Activated CD4-positive, alpha-beta T cell treated with anti-CD3 and anti-CD28 coated beads for 36 hours (primary cell): ENCODE measurements at regions not wholly inside any gene's neighbourhood (a gene's known extent, or its start where the extent isn't known, plus 50 kb on each side); places are given as distances from the start of the nearest gene placed in this dataset.

Experiments
- ATAC-seq: fragments of 200-7000 bp; cut with Tn5 transposase; one replicate; pipeline ENCODE4 v1.10.0; 2021; ENCODE audit warnings: mild to moderate bottlenecking, moderate library complexity
- CTCF ChIA-PET: fragments of 350-600 bp; sonication (Branson Sonifier 250); formaldehyde crosslinking; loops from one replicate; lab custom pipeline; 2021; ENCODE audit warnings: antibody characterized with exemption; lab: Charles Lee
- POLR2A ChIA-PET: fragments of 350-600 bp; sonication (Branson Sonifier 250); formaldehyde crosslinking; loops from one replicate; lab custom pipeline; 2021; ENCODE audit warnings: antibody characterized with exemption, inconsistent platforms; lab: Charles Lee
- DNase-seq: peaks from one replicate; pipeline ENCODE4 v3.0.0-alpha.2; 2020
- H3K27ac Mint-ChIP-seq: one replicate; pipeline ENCODE4 v1.8.0; 2021; ENCODE audit warnings: mixed read lengths
- H3K27me3 Mint-ChIP-seq: one replicate; pipeline ENCODE4 v1.8.0; 2021; ENCODE audit warnings: mixed read lengths
- H3K36me3 Mint-ChIP-seq: one replicate; pipeline ENCODE4 v1.8.0; 2021; ENCODE audit warnings: low read depth, mixed read lengths
- H3K4me1 Mint-ChIP-seq: one replicate; pipeline ENCODE4 v1.8.0; 2021; ENCODE audit warnings: mixed read lengths
- H3K4me3 Mint-ChIP-seq: one replicate; pipeline ENCODE4 v1.8.0; 2021; ENCODE audit warnings: mild to moderate bottlenecking, moderate library complexity, mixed read lengths
- H3K9me3 Mint-ChIP-seq: one replicate; pipeline ENCODE4 v1.8.0; 2021; ENCODE audit warnings: low read depth, mixed read lengths
- intact Hi-C, 2 experiments: fragments of 100-400 bp; cut with DNase I in 1 of 2; cut with micrococcal nuclease in 1 of 2; formaldehyde crosslinking; loops; one replicate each; pipeline versions ENCODE4 v1.14.2 to v1.15.1; 2022 to 2024; cut with DNase I, micrococcal nuclease

DNA sequence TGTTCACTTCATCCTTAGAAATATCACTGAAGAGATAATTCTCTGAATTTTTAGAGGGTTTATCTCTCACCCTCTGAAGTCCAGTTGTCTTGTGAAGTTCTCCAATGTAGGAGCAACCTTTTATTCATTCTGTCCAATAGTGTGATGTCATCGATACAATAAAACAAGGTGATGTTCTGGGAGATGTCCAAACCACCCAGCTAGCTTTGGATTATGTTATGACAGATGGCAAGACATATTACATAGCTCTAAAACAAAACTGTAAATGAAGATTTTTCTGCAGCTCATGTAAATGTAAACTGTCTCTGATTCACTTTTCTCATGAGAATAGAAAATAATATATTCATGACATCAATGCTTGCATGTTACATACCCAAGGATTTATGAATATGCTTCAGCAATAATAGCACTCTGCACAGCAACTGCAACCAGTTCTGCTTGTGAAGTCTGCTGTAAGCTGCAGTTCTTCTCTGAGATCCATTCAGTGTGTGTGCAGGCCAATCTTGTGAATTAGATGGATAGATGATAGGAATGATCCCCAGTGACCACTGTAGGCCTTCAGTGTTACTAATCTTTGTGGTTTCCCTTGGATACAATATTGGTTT lies 172.6 kb upstream of the CDH12 start:
- no peaks in the 10 kb centered on the region for H3K4me1 Mint-ChIP-seq
- no peaks in the 10 kb centered on the region for H3K36me3 Mint-ChIP-seq
- H3K4me3 Mint-ChIP-seq: no peak overlapping the region
- CTCF ChIA-PET: no interaction called here
- intact Hi-C loops: no loop called here
- no peaks in the 10 kb centered on the region for H3K27me3 Mint-ChIP-seq
- H3K27ac Mint-ChIP-seq: no peak overlapping the region
- POLR2A ChIA-PET: no interaction called here
- no peaks in the 10 kb centered on the region for H3K9me3 Mint-ChIP-seq
- no peak for DNase-seq
- ATAC-seq: no peak

DNA sequence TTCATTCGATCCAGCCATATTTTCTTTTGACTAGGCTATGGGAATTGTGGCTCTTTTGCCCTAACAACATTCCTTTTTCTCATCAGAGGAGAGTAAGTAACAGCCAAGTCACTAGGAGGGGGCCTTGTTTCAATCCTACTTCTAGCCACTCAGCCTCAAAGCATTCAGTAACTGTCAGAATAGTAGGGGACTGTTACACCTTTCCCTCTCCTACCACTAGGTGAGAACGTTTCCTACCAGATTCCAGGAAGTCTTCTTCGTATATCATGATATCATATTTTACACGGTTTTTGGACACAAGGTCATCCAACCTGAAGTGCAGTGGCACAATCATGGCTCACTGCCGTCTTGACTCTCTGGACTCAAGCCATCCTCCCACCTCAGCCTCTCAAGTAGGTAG lies 171.3 kb upstream of the CDH12 start:
- POLR2A ChIA-PET: no interaction called here

DNA sequence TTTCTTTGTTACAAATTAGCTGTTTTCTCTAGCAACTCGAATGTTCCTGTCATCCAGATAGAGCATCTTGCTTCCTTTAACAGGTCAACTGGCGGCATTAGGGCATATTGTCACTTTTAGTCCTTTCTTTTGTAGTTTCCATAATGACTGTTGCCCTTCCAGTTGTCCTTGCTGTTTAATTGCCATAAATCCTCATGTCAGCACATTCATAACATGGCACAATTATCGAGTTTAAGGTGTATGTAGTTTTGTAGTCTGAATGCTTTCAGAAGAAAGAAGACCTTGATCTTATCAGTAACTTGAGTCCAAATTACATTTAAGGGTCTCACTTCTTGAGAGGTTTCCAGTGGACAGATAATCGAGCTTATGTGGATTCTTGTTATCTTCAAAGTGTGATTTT lies 161.7 kb upstream of the CDH12 start:
- Mint-ChIP-seq H3K9me3 (no peaks in the 10 kb centered on the region), H3K4me1 (peaks cover 14% of the 10 kb centered on the region), H3K27me3 (no peaks in the 10 kb centered on the region), H3K36me3 (no peaks in the 10 kb centered on the region), H3K4me3 (no peak overlapping the region), H3K27ac (no peak overlapping the region)
- DNase-seq (no peak), ATAC-seq (no peak)
- ChIA-PET POLR2A (no interaction called here), CTCF (no interaction called here)
- intact Hi-C loops: no loop called here

More for the DNA sequence above, 171.3 kb upstream of the CDH12 start:
- Mint-ChIP-seq H3K27ac (no peak overlapping the region), H3K27me3 (no peaks in the 10 kb centered on the region), H3K4me3 (no peak overlapping the region), H3K36me3 (no peaks in the 10 kb centered on the region), H3K9me3 (no peaks in the 10 kb centered on the region), H3K4me1 (no peaks in the 10 kb centered on the region)
- ATAC-seq: no peak
- CTCF ChIA-PET: no interaction called here
- no peak for DNase-seq
- intact Hi-C loops: no loop called here

DNA sequence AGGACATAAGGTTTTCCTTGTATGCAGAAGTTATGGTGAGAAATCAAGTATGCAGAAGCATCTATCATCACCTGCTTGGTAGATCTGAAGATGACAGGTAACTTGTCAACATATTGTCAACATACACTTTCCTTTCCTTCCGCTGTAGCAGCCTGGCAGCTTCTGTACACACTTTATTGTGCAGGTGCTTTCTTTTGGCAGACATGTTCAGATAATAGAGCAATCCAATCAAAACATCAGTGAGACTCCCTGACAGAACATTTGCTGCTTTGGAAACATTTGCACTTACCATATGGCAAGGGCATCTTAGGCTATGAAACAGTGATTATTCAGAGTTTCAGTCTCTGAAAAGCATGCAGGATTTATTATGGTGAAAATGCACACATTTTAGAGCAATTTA lies 161.1 kb upstream of the CDH12 start:
- H3K9me3 Mint-ChIP-seq: no peaks in the 10 kb centered on the region
- no peaks in the 10 kb centered on the region for H3K27me3 Mint-ChIP-seq
- ChIA-PET CTCF (no interaction called here), POLR2A (no interaction called here)
- no peaks in the 10 kb centered on the region for H3K36me3 Mint-ChIP-seq
- no peak for DNase-seq
- peaks cover 14% of the 10 kb centered on the region for H3K4me1 Mint-ChIP-seq
- intact Hi-C loops: no loop called here
- ATAC-seq: no peak
- H3K27ac Mint-ChIP-seq: no peak overlapping the region
- no peak overlapping the region for H3K4me3 Mint-ChIP-seq

DNA sequence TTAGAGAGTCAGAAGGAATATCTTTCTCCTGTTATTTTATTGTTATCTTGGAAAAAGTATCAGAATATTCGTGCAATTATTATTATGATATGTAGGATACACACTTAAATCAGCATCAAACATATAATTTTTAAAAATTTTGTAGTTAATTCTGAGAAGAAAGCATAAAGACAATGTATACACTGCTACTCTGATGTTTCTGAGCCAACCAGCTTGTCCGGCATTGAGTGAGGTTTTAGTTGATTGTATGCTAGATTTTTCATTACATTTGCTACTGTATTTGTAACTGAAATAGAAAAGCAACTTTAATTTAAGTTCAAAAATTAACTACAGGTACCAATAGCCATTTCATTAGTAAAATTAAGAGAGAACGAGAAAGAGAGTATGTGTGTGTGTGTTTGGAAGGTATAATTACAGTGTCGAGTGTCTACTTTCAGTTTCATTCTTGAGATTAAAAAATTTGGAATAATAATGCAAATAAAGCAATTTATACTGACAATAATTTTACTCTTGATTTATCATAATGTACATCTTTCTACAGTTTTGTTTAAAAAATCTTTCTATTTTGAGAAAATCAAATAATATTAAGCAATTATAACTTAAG lies 160.4 kb upstream of the CDH12 start:
- ChIA-PET CTCF (no interaction called here), POLR2A (no interaction called here)
- Mint-ChIP-seq H3K27ac (no peak overlapping the region), H3K9me3 (no peaks in the 10 kb centered on the region), H3K4me3 (peak overlapping the region; percentile 64), H3K4me1 (peaks cover 12% of the 10 kb centered on the region), H3K36me3 (no peaks in the 10 kb centered on the region), H3K27me3 (no peaks in the 10 kb centered on the region)
- intact Hi-C loops: no loop called here
- DNase-seq (no peak), ATAC-seq (no peak)

DNA sequence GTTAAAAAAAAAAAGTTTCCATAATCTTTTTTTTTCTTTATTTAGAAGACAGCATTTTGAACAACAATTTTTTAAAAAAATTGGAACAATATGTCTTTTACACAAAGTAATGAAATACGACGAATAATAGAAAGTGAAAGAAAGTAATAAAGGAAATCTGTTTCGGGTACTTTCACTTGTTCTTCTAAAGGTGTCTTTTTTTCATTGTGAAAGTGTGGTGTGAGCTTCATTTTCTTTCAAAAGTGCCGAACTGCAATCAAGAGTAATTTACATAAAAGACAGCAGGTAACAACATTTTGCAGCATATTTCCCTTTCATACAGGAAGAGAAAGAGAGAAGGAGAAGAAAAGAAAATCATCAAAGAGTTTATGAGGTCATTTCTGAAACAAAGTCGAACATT lies 159.7 kb upstream of the CDH12 start:
- intact Hi-C loops: no loop called here
- Mint-ChIP-seq H3K27me3 (no peaks in the 10 kb centered on the region), H3K4me3 (peak overlapping the region; percentile 64), H3K27ac (peak overlapping the region; percentile 70), H3K9me3 (no peaks in the 10 kb centered on the region), H3K4me1 (peaks cover 12% of the 10 kb centered on the region), H3K36me3 (no peaks in the 10 kb centered on the region)
- DNase-seq (no peak), ATAC-seq (no peak)
- ChIA-PET CTCF (no interaction called here), POLR2A (no interaction called here)

DNA sequence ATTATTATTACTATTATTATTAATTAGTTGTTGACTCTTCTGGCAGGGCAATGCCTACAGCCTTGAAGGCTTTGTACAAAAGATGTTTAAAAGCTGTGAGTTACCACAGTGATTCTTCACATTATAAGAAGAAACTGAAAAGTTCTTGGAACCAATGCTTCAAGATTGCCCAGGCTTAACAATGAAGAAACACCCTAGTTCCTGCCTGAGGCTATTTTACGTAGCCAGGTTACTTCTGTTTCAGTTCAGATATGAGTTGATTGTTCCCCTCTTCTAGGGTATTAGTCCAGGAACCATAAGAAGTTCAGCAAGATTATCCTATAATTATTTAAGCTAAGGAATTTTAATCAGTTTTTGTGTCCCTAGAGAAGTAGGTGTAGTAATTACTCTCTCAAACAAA lies 154.6 kb upstream of the CDH12 start:
- ChIA-PET POLR2A (no interaction called here), CTCF (no interaction called here)
- Mint-ChIP-seq H3K9me3 (no peaks in the 10 kb centered on the region), H3K4me1 (peaks cover 3% of the 10 kb centered on the region), H3K4me3 (no peak overlapping the region), H3K27ac (no peak overlapping the region), H3K36me3 (no peaks in the 10 kb centered on the region), H3K27me3 (no peaks in the 10 kb centered on the region)
- intact Hi-C loops: no loop called here
- DNase-seq (no peak), ATAC-seq (no peak)

DNA sequence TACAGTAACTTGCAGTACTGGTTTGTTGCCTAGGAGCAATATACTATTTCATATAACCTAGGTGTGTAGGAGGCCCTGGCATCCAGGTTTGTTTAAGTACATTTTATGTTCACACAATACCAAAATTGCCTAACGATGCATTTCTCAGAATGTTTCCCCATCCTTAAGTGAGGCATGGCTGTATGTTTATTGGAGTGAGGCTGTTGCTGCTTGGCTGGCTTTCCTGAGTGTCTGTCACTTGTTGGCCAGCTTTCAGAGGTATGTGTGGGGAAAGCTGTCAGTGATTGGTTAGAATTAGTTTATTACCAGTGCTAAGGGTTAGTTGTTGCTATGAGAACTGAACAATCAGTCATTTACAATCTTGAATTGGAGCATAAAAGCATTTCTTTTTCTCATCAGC lies 154.1 kb upstream of the CDH12 start:
- ChIA-PET POLR2A (no interaction called here), CTCF (no interaction called here)
- H3K4me3 Mint-ChIP-seq: no peak overlapping the region
- no peak overlapping the region for H3K27ac Mint-ChIP-seq
- ATAC-seq: no peak
- DNase-seq: no peak
- no peaks in the 10 kb centered on the region for H3K4me1 Mint-ChIP-seq
- H3K9me3 Mint-ChIP-seq: no peaks in the 10 kb centered on the region
- intact Hi-C loops: no loop called here
- no peaks in the 10 kb centered on the region for H3K36me3 Mint-ChIP-seq
- H3K27me3 Mint-ChIP-seq: no peaks in the 10 kb centered on the region

DNA sequence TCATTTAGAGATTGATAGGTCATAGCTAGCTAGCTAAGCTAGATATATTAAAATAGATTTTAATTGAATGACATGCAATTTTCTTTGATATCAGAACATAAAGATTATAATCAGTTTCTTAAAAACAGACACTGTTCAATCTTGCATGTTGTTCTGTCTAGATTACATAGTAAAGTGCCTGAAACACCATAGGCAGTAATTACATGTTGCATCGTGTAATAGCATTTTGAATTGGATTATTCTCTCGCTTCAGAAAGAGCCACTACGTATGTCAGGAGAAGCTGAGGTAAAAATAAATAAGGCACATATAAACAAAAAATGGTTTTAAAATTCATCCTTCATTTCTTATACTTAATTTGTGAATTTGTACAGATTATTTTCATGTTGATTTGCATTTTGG lies 148.0 kb upstream of the CDH12 start:
- ChIA-PET POLR2A (no interaction called here), CTCF (no interaction called here)
- intact Hi-C loops: no loop called here
- Mint-ChIP-seq H3K36me3 (no peaks in the 10 kb centered on the region), H3K4me3 (no peak overlapping the region), H3K27ac (no peak overlapping the region), H3K27me3 (no peaks in the 10 kb centered on the region), H3K9me3 (no peaks in the 10 kb centered on the region), H3K4me1 (no peaks in the 10 kb centered on the region)
- ATAC-seq (no peak), DNase-seq (no peak)

DNA sequence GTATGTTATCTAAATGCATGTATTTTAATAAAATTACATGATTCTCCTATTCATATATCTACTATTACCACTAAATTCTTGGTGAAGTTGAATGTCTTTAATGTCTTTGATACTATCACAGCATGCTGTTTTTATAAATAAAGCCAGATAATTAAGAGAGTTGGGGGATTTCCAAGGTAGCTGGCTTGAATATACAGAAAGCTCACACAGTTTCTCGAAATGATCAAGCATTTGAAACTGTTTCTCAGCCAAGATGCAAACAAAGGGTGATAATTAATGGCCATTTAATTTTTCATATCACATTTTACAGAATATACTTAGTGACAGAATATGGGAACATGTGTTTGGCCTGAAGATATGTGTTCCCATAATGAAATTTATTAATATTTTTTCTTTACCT lies 145.6 kb upstream of the CDH12 start:
- H3K27ac Mint-ChIP-seq: no peak overlapping the region
- ATAC-seq (no peak), DNase-seq (no peak)
- no peaks in the 10 kb centered on the region for H3K27me3 Mint-ChIP-seq
- no peak overlapping the region for H3K4me3 Mint-ChIP-seq
- intact Hi-C loops: no loop called here
- ChIA-PET CTCF (no interaction called here), POLR2A (no interaction called here)
- H3K9me3 Mint-ChIP-seq: no peaks in the 10 kb centered on the region
- no peaks in the 10 kb centered on the region for H3K36me3 Mint-ChIP-seq
- no peaks in the 10 kb centered on the region for H3K4me1 Mint-ChIP-seq

DNA sequence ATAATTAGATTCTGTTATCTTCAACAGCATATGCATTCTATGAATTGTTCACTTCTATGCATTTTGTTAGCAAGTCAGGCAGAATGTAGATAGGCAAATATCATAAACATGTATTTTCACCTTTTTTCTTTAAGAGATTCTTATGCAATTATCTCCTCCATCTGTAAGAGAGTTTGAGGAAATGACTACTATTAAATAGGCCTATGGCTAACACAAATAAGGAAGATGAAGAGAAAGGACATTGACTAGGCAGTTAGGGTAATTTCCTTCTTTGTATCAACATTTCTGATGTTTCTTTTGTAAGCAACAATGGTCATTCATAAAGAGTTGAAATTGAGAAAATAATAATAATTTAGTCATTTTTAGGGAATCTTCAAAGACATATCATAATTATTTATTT lies 145.2 kb upstream of the CDH12 start:
- no peak overlapping the region for H3K4me3 Mint-ChIP-seq
- ATAC-seq (no peak), DNase-seq (no peak)
- ChIA-PET CTCF (no interaction called here), POLR2A (no interaction called here)
- no peaks in the 10 kb centered on the region for H3K4me1 Mint-ChIP-seq
- H3K36me3 Mint-ChIP-seq: no peaks in the 10 kb centered on the region
- no peak overlapping the region for H3K27ac Mint-ChIP-seq
- no peaks in the 10 kb centered on the region for H3K27me3 Mint-ChIP-seq
- no peaks in the 10 kb centered on the region for H3K9me3 Mint-ChIP-seq
- intact Hi-C loops: no loop called here

DNA sequence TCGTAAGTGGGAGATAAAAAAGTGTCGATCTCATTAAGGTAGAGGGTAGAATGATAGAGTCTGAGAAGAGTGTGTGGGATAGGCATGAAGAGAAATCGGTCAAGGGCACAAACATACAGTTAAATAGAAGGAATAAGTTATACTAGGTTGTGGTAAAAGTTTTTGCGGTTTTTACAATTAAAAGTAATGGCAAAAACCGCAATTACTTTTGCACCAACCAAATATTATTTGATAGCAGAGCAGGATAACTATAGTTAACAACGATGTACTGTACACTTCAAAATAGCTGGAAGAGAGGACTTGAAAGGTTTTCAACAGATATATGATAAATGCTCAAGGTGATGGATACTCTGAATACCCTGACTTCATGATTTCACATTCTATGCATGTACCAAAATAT lies 135.8 kb upstream of the CDH12 start:
- H3K4me1 Mint-ChIP-seq: no peaks in the 10 kb centered on the region
- DNase-seq: no peak
- intact Hi-C loops: no loop called here
- peaks cover 4% of the 10 kb centered on the region for H3K9me3 Mint-ChIP-seq
- H3K27ac Mint-ChIP-seq: no peak overlapping the region
- ATAC-seq: no peak
- POLR2A ChIA-PET: no interaction called here
- H3K4me3 Mint-ChIP-seq: no peak overlapping the region
- H3K36me3 Mint-ChIP-seq: no peaks in the 10 kb centered on the region
- CTCF ChIA-PET: no interaction called here
- H3K27me3 Mint-ChIP-seq: no peaks in the 10 kb centered on the region
